Colonic mucosa (tissue), 4 donors: ENCODE measurements at regions not wholly inside any gene's neighbourhood (a gene's known extent, or its start where the extent isn't known, plus 50 kb on each side); places are given as distances from the start of the nearest gene placed in this dataset.

Source experiments
- DNase-seq: peaks from one replicate; pipeline ENCODE4 v3.0.0-alpha.2; 2020
- H3K27ac ChIP-seq: fragments of 200-600 bp; one replicate; pipeline ENCODE4 v1.8.0; 2021
- H3K27me3 ChIP-seq: fragments of 200-600 bp; one replicate; pipeline ENCODE4 v1.8.0; 2021
- H3K36me3 ChIP-seq: fragments of 200-600 bp; one replicate; pipeline ENCODE4 v1.8.0; 2021
- H3K4me1 ChIP-seq: fragments of 200-600 bp; one replicate; pipeline ENCODE4 v1.8.0; 2021; ENCODE audit warnings: mild to moderate bottlenecking
- H3K4me3 ChIP-seq: fragments of 200-600 bp; one replicate; pipeline ENCODE4 v1.8.0; 2021
- H3K9ac ChIP-seq, 2 donors: one replicate each; pipeline ENCODE4 v1.7.0; 2013; ENCODE audit warnings: control low read depth in 2 of 2, low read depth in 2 of 2, low read length in 2 of 2
- H3K9me3 ChIP-seq: fragments of 200-600 bp; one replicate; pipeline ENCODE4 v1.8.0; 2021
- intact Hi-C: fragments of 100-400 bp; cut with DNase I; formaldehyde crosslinking; loops from one replicate; pipeline ENCODE4 v1.14.1; 2022
- TF ChIP-seq, protein P1 (sequence below): fragments of 200-600 bp; IDR thresholded peaks from one replicate; pipeline ENCODE4 v1.8.0; 2022; ENCODE audit warnings: antibody characterized with exemption, mild to moderate bottlenecking
- donor health status: healthy.
- donor health status: DM: no; HTN: no; CAD: no.
- donor health status: DM: no; HTN: no; CAD: no.

DNA sequence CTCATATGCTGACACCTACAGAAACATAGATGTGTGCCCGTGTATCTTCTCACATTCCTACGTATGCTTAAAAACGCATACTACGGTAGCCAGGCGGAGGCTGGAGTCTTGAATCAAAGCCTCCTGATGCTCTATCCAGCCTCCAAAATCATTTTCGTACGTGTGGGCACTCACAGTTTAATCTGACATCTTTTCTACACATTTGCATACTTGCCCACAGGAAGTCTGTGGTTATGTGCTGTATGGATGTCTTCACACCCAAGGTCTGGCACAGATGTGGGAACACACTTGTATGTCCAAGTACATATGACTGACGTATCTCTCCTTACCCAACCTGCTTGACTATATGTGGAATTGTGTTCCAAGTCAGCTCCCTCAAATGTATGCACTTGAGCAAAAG, 561.8 kb upstream of the CADM1 start:
- TF ChIP-seq, protein P1, sequence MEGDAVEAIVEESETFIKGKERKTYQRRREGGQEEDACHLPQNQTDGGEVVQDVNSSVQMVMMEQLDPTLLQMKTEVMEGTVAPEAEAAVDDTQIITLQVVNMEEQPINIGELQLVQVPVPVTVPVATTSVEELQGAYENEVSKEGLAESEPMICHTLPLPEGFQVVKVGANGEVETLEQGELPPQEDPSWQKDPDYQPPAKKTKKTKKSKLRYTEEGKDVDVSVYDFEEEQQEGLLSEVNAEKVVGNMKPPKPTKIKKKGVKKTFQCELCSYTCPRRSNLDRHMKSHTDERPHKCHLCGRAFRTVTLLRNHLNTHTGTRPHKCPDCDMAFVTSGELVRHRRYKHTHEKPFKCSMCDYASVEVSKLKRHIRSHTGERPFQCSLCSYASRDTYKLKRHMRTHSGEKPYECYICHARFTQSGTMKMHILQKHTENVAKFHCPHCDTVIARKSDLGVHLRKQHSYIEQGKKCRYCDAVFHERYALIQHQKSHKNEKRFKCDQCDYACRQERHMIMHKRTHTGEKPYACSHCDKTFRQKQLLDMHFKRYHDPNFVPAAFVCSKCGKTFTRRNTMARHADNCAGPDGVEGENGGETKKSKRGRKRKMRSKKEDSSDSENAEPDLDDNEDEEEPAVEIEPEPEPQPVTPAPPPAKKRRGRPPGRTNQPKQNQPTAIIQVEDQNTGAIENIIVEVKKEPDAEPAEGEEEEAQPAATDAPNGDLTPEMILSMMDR = no peak
- intact Hi-C loops = no loop called here
- Histone ChIP-seq H3K9me3 (no peaks in the 10 kb centered on the region), H3K4me3 (no peak overlapping the region), H3K4me1 (no peaks in the 10 kb centered on the region), H3K27me3 (no peaks in the 10 kb centered on the region), H3K27ac (no peak overlapping the region), H3K36me3 (no peaks in the 10 kb centered on the region), H3K9ac (no peak overlapping the region)
- no peak for DNase-seq

DNA sequence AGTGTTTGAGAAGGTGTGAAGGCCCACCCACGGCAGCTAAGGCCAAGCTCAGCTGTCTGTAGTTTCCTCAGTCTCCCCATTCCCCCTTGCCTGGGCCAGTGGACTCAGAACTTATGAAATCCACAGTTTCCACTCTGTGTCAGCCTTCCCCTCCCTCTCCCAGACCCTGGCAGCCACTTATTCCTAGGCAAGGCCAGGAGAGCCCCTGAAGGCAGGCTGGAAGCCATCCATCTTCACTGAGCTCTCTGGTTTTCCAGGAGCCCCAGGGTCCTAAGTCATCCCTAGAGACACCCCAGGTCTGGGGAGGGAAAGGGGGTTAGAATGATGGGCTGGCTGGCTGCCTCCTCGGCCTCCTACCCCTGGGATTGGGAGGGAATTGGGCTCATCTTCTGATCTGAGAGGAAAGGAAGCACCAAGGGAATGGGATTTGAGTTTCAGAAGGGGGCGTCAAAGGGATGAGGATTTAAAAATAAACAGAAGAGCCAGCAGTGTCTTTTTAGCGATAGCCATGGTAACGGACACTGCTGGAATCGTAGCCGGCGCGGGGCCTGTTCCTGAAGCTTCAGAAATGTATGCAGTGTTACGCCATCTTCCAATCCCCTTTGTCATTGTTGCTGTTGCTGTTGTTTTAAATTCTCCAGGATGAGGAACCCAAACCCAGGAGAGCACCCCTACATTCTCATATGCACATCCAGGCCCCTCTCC, 561.1 kb upstream of the CADM1 start:
- Histone ChIP-seq H3K9ac (no peak overlapping the region), H3K36me3 (no peaks in the 10 kb centered on the region)

DNA sequence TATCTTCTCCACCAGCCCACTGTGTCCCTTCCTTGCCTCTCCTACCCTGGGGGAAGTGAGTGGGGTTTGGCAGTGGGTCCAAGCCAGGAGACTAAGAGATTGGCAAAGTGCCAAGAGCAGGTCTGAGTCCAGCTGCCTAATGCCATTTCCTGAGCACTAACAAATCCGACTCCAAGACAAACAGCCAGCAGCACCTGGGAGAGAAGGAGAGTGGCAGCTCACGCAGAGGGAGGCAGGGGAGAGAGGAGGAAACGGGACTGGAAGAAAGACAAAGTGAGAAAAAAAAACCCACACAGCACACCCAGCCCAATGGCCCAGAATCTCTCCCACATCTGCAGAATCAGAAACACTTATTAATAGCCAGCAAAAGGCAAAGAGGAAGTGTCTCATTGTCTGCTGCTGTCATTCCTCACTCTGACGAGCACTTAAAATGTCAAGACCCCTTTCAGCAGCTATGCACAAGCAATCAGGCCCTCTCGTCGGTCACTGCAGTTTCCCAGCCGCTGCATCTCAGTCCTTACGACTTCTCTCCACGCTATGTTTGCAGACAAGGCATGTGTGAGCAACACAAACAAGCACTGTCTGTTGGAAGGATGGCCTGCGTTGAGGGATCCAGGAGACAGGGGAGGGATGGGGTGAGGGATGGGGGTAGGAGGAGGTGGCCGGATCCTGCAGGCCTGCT, 558.4 kb upstream of the CADM1 start:
- TF ChIP-seq, protein P1 = no peak
- intact Hi-C loops = no loop called here
- H3K27ac ChIP-seq = no peak overlapping the region
- DNase-seq = no peak
- H3K9ac ChIP-seq = no peak overlapping the region
- H3K4me3 ChIP-seq = no peak overlapping the region
- no peaks in the 10 kb centered on the region for H3K9me3 ChIP-seq
- no peaks in the 10 kb centered on the region for H3K4me1 ChIP-seq
- no peaks in the 10 kb centered on the region for H3K36me3 ChIP-seq
- no peaks in the 10 kb centered on the region for H3K27me3 ChIP-seq

More for the DNA sequence above, 561.1 kb upstream of the CADM1 start:
- Histone ChIP-seq H3K4me1 (no peaks in the 10 kb centered on the region), H3K27me3 (no peaks in the 10 kb centered on the region), H3K27ac (no peak overlapping the region), H3K9me3 (no peaks in the 10 kb centered on the region), H3K4me3 (no peak overlapping the region)
- intact Hi-C loops = no loop called here
- TF ChIP-seq, protein P1 = no peak
- DNase-seq = no peak

DNA sequence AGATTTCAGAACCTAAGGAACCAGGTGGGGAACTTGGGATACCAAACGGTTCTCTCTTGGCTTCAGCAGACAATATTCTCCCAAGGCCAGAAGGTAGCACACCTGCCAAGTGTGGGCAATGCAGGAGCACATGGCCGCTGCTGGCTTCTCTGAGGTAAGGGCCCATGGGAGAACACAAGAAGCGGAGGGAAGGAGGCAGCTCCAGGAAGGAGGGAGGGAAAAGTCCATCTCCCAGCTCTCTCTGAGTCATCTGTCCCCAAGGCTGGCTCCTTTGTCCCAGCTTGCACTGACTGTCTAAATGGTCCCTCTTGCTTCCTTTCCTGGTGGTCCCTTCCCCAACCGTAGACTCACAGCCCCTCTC, 557.9 kb upstream of the CADM1 start:
- intact Hi-C loops = no loop called here
- no peak for DNase-seq

DNA sequence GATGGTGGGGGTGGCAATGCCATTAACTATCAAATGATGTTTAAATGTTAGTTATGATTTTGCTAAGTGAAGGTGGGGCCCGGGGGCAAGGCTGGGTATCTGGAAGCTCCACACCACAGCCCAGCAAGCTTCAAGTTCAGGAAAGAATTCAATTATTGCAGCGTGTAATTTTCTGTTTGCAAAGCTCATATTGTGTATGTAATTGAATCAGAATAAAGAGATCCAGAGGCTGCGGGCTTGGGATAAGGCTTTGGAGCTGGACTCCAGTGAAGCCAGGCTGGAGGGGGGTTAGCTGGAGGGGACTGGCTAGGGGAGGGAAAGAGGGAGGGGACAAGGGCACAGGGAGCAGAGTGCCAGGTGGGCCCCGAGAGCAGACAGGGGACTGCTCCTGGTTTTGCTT, 557.1 kb upstream of the CADM1 start:
- DNase-seq = no peak
- no peak overlapping the region for H3K4me3 ChIP-seq
- no peaks in the 10 kb centered on the region for H3K4me1 ChIP-seq
- TF ChIP-seq, protein P1 = no peak
- H3K9me3 ChIP-seq = no peaks in the 10 kb centered on the region
- H3K9ac ChIP-seq = no peak overlapping the region
- no peak overlapping the region for H3K27ac ChIP-seq
- intact Hi-C loops = no loop called here
- H3K36me3 ChIP-seq = no peaks in the 10 kb centered on the region
- no peaks in the 10 kb centered on the region for H3K27me3 ChIP-seq

More for the DNA sequence above, 557.9 kb upstream of the CADM1 start:
- Histone ChIP-seq H3K36me3 (no peaks in the 10 kb centered on the region), H3K9me3 (no peaks in the 10 kb centered on the region), H3K4me1 (no peaks in the 10 kb centered on the region), H3K9ac (no peak overlapping the region), H3K27ac (no peak overlapping the region), H3K27me3 (no peaks in the 10 kb centered on the region), H3K4me3 (no peak overlapping the region)
- TF ChIP-seq, protein P1 = no peak
